RWPE1 (cell line): ENCODE measurements at regions not wholly inside any gene's neighbourhood (a gene's known extent, or its start where the extent isn't known, plus 50 kb on each side); places are given as distances from the start of the nearest gene placed in this dataset.
A peak's percentile ranks its signal among the peaks of the same experiment; 100 is the strongest.

Source experiments
- CTCF ChIA-PET: fragments of 350-600 bp; sonication (Branson Sonifier 250); formaldehyde crosslinking; extraction: SDS; loops from one replicate; lab custom pipeline; 2021; lab: Yijun Ruan, JAX
- POLR2A ChIA-PET: fragments of 400-600 bp; formaldehyde crosslinking; extraction: SDS; loops from one replicate; lab custom pipeline; 2020; ENCODE audit warnings: antibody characterized with exemption; ENCODE audit not compliant: low non-redundant PET; lab: Yijun Ruan, JAX
- DNase-seq: peaks from one replicate; pipeline ENCODE4 v3.0.0; 2012; ENCODE audit warnings: low spot score
- H3K27ac ChIP-seq: fragments of 450-650 bp; 2 replicates; pipeline ENCODE4 v1.5.1; 2017
- TF ChIP-seq, protein P1 (sequence below): fragments of 450-650 bp; conservative IDR thresholded peaks from 2 replicates; pipeline ENCODE4 v1.5.1; 2017; ENCODE audit warnings: low read depth, mild to moderate bottlenecking

- ChIA-PET CTCF (interaction anchor here (0.6 kb wide), 1 partner anchor 22 kb away, joined by 5 read pairs; no protein-coding TSS in a partner anchor), POLR2A (interaction anchor here (0.6 kb wide), 1 partner anchor 245 kb away, joined by 3 read pairs; no protein-coding TSS in a partner anchor)
- DNase-seq, result peak; percentile 84
- H3K27ac ChIP-seq, result peak overlapping the region; percentile 77
- TF ChIP-seq, protein P1, sequence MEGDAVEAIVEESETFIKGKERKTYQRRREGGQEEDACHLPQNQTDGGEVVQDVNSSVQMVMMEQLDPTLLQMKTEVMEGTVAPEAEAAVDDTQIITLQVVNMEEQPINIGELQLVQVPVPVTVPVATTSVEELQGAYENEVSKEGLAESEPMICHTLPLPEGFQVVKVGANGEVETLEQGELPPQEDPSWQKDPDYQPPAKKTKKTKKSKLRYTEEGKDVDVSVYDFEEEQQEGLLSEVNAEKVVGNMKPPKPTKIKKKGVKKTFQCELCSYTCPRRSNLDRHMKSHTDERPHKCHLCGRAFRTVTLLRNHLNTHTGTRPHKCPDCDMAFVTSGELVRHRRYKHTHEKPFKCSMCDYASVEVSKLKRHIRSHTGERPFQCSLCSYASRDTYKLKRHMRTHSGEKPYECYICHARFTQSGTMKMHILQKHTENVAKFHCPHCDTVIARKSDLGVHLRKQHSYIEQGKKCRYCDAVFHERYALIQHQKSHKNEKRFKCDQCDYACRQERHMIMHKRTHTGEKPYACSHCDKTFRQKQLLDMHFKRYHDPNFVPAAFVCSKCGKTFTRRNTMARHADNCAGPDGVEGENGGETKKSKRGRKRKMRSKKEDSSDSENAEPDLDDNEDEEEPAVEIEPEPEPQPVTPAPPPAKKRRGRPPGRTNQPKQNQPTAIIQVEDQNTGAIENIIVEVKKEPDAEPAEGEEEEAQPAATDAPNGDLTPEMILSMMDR, result no peak
Measured at GRCh38 chr4:128517739-128518510, 230.3 kb upstream of the PGRMC2 start.

DNA sequence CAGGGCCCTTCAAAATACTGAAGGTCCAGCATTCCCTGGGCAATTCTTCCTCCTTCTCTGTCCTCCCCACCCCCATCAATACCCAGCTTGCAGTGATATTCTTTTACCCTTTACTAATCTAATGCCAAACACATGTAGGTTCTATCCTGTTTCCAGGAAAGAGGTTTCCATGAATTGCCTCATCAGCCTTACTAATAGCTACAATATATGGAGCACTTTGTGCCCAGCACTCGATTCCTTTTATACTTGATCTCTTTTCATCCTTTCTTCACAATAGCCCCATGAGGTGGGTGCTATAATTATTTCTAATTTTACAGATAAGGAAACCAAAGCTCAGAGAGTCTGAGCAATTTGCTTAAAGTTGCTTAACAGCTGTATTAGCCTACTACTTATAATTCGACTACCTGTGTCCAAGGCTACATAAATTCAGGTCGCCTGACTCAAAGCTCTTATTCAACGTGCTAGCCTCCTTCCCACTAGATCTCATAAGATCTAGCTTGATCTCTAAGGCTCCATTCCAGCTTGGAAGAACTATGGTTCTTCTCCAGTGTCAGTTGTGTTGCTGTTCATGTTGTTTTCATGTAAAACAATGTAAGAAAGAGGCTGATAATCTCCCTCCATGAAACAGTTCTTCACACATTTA is 229.6 kb upstream of the PGRMC2 start:
- TF ChIP-seq, protein P1, result no peak
- POLR2A ChIA-PET, result interaction anchor here (0.6 kb wide), 1 partner anchor 244 kb away, joined by 3 read pairs; no protein-coding TSS in a partner anchor
- no peak for DNase-seq
- CTCF ChIA-PET, result interaction anchor here (0.7 kb wide), 1 partner anchor 63 kb away, joined by 4 read pairs; no protein-coding TSS in a partner anchor
- H3K27ac ChIP-seq, result peak overlapping the region; percentile 77

- CTCF ChIA-PET, result interaction anchor here (0.7 to 0.8 kb wide), 2 partner anchors 62 to 64 kb away, joined by 4 read pairs; no protein-coding TSS in a partner anchor
- no peak for DNase-seq
- TF ChIP-seq, protein P1, result no peak
- POLR2A ChIA-PET, result no interaction called here
- H3K27ac ChIP-seq, result no peak overlapping the region
Measured at GRCh38 chr4:128516301-128516969, 228.8 kb upstream of the PGRMC2 start.

DNA sequence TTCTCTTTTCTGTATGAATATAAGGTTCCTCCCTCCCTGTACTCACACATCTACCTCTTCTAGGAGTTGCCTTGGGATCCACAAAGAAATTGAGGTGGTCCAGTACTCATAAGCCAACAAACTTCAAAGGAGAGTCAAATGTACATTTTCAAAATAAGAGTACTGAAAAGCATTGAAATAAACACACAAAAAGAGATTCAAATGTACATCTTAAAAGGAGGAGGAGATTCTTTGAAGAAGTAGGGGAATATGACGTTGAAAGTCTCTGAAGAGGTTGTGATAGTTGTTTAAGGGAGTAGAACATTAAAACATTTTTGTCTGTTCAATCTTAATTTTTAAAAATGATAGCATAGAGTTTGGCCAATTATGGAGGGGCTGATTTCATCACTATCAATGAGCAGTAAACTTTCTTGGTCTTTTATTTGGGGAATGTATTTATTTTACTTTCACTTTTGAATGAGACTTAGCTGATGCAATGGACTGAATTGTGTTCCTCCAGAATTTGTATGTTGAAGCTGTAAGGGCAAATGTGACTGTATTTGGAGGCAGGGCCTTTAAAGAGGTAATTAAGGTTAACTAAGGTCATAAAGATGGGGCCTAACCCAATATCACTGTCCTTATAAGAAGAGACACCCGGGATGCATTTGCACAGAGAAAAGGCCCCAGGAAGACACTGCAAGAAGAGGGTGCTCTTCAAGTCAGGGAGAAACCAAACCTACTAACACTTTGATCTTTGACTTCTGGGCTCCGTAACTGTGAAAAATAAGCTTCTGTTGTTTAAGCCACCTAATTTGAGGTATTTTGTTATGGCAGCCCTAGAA is 226.3 kb upstream of the PGRMC2 start:
- CTCF ChIA-PET, result no interaction called here
- DNase-seq, result no peak
- TF ChIP-seq, protein P1, result no peak
- no peak overlapping the region for H3K27ac ChIP-seq
- POLR2A ChIA-PET, result no interaction called here

GRCh38 chr4:128512767-128513322 is 225.2 kb upstream of the PGRMC2 start:
- no peak overlapping the region for H3K27ac ChIP-seq
- DNase-seq, result no peak
- CTCF ChIA-PET, result no interaction called here
- POLR2A ChIA-PET, result no interaction called here
- TF ChIP-seq, protein P1, result no peak
